ENCODE measurements at regions not wholly inside any gene's neighbourhood (a gene's known extent, or its start where the extent isn't known, plus 50 kb on each side); places are given as distances from the start of the nearest gene placed in this dataset.
"Not testable (repeated sequence)": the region's sequence is repeated elsewhere in the genome, so short reads cannot be mapped to it uniquely, and the experiment has no call there.

- intact Hi-C loops (cut with DNase I) = no loop called here
- no peak for ATAC-seq
- no peak for DNase-seq (ENCODE audit: low spot score)
Observed at GRCh38 chr1:68815632-68816031, 318.8 kb upstream of the DEPDC1 start.

- intact Hi-C loops (cut with DNase I); ATAC-seq; DNase-seq (ENCODE audit: low spot score): not testable (repeated sequence)
Observed at GRCh38 chr1:68817505-68818210, 320.8 kb upstream of the DEPDC1 start.

GRCh38 chr1:68819190-68819829, 322.4 kb upstream of the DEPDC1 start:
- intact Hi-C loops (cut with DNase I) = no loop called here
- DNase-seq (ENCODE audit: low spot score) (no peak), ATAC-seq (peak; percentile 62)

- intact Hi-C loops (cut with DNase I) = no loop called here
- DNase-seq (ENCODE audit: low spot score) (no peak), ATAC-seq (no peak)
Observed at GRCh38 chr1:68820151-68820550, 323.3 kb upstream of the DEPDC1 start.

GRCh38 chr1:68826836-68827235, 330.0 kb upstream of the DEPDC1 start:
- no peak for DNase-seq (ENCODE audit: low spot score)
- no peak for ATAC-seq
- intact Hi-C loops (cut with DNase I) = no loop called here

- ATAC-seq = no peak
- intact Hi-C loops (cut with DNase I) = no loop called here
- DNase-seq (ENCODE audit: low spot score) = no peak
Observed at GRCh38 chr1:68827261-68827660, 330.4 kb upstream of the DEPDC1 start.

- no peak for DNase-seq (ENCODE audit: low spot score)
- intact Hi-C loops (cut with DNase I) = no loop called here
- no peak for ATAC-seq
Observed at GRCh38 chr1:68828013-68828412, 331.1 kb upstream of the DEPDC1 start.

- intact Hi-C loops (cut with DNase I) = no loop called here
- ATAC-seq = no peak
- DNase-seq (ENCODE audit: low spot score) = no peak
Observed at GRCh38 chr1:68831281-68831680, 334.4 kb upstream of the DEPDC1 start.

- no peak for ATAC-seq
- intact Hi-C loops (cut with DNase I) = no loop called here
- no peak for DNase-seq (ENCODE audit: low spot score)
Observed at GRCh38 chr1:68848017-68848416, 351.1 kb upstream of the DEPDC1 start.

- DNase-seq (ENCODE audit: low spot score) (no peak), ATAC-seq (no peak)
- intact Hi-C loops (cut with DNase I) = no loop called here
Observed at GRCh38 chr1:68868606-68869005, 371.7 kb upstream of the DEPDC1 start.

GRCh38 chr1:68873144-68873543, 376.3 kb upstream of the DEPDC1 start:
- intact Hi-C loops (cut with DNase I) = no loop called here
- no peak for DNase-seq (ENCODE audit: low spot score)
- no peak for ATAC-seq

- DNase-seq (ENCODE audit: low spot score); ATAC-seq; intact Hi-C loops (cut with DNase I): not testable (repeated sequence)
Observed at GRCh38 chr1:68881330-68882194, 384.7 kb upstream of the DEPDC1 start.

- intact Hi-C loops (cut with DNase I) = no loop called here
- DNase-seq (ENCODE audit: low spot score) (no peak), ATAC-seq (no peak)
Observed at GRCh38 chr1:68889471-68889870, 392.6 kb upstream of the DEPDC1 start.

- DNase-seq (ENCODE audit: low spot score) (no peak), ATAC-seq (no peak)
- intact Hi-C loops (cut with DNase I) = no loop called here
Observed at GRCh38 chr1:68890736-68891135, 393.9 kb upstream of the DEPDC1 start.

GRCh38 chr1:68904477-68904876, 407.6 kb upstream of the DEPDC1 start:
- DNase-seq (ENCODE audit: low spot score) = no peak
- no peak for ATAC-seq
- intact Hi-C loops (cut with DNase I) = no loop called here

- intact Hi-C loops (cut with DNase I) = no loop called here
- no peak for ATAC-seq
- DNase-seq (ENCODE audit: low spot score) = no peak
Observed at GRCh38 chr1:68906431-68906830, 409.5 kb upstream of the DEPDC1 start.

- no peak for ATAC-seq
- intact Hi-C loops (cut with DNase I) = no loop called here
Observed at GRCh38 chr1:68907491-68907890, 410.6 kb upstream of the DEPDC1 start.

GRCh38 chr1:68908316-68908715, 411.4 kb upstream of the DEPDC1 start:
- intact Hi-C loops (cut with DNase I) = no loop called here

More at GRCh38 chr1:68907491-68907890, 410.6 kb upstream of the DEPDC1 start:
- no peak for DNase-seq (ENCODE audit: low spot score)

GRCh38 chr1:68916221-68916902, 419.5 kb upstream of the DEPDC1 start:
- ATAC-seq (peak; percentile 93), DNase-seq (ENCODE audit: low spot score) (no peak)
- intact Hi-C loops (cut with DNase I) = no loop called here

More at GRCh38 chr1:68908316-68908715, 411.4 kb upstream of the DEPDC1 start:
- ATAC-seq = no peak
- DNase-seq (ENCODE audit: low spot score) = no peak

Measured in sciatic nerve (tissue), 2 donors.